ENCODE measurements at regions not wholly inside any gene's neighbourhood (a gene's known extent, or its start where the extent isn't known, plus 50 kb on each side); places are given as distances from the start of the nearest gene placed in this dataset.

- Histone ChIP-seq H3K36me3 (ENCODE audit: control insufficient read depth, low read length) (no peaks in the 10 kb centered on the region), H4K20me1 (ENCODE audit: control insufficient read depth, insufficient read depth, low read depth, low read length) (no peaks in the 10 kb centered on the region), H3K4me1 (ENCODE audit: control insufficient read depth, low read length) (no peaks in the 10 kb centered on the region), H3K27me3 (ENCODE audit: control insufficient read depth, low read length) (no peaks in the 10 kb centered on the region), H3K27ac (ENCODE audit: low read depth, low read length) (no peak overlapping the region), H3K4me3 (ENCODE audit: low read length) (no peak overlapping the region), H3K4me2 (ENCODE audit: low read length) (no peak overlapping the region), H3K9me3 (ENCODE audit: control insufficient read depth, insufficient read depth, low read length) (no peaks in the 10 kb centered on the region), H3F3A (ENCODE audit: control insufficient read depth, insufficient read depth) (no peaks in the 10 kb centered on the region), H3K9me2 (replicated peaks; ENCODE audit: control insufficient read depth, low read length) (no peaks in the 10 kb centered on the region), H3K79me2 (ENCODE audit: control insufficient read depth, low read length) (no peaks in the 10 kb centered on the region)
- TF ChIP-seq EZH2phosphoT487 (IDR thresholded peaks at IDR 0.05; ENCODE audit: borderline replicate concordance, low read length), result no peak
- no peak for TF ChIP-seq CTCF (IDR thresholded peaks at IDR 0.05; ENCODE audit: low read depth, low read length, poor library complexity, severe bottlenecking)
These were observed 624.4 kb upstream of the PCDH20 start for GRCh38 chr13:62040078-62040477.

DNA sequence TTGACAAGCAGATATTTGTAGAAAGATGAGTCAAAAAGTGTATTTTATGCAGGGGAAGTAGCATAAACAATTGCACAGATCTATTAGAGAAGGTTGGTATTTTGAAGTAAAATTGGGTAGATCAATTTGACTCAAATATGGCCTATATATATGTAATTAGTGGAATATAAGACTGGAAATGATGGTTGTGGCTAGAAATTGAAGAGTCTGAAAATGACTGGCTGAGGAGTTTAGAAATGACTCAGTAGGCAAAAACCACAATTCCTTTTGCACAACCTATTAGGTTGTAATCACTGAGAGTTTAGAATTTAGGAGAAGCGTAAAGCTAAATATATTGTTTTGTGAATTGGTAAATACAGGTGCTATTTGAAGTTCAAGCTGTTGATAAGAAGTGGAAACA lies 622.6 kb upstream of the PCDH20 start:
- Histone ChIP-seq H3K4me3 (ENCODE audit: low read length) (no peak overlapping the region), H3K27me3 (ENCODE audit: control insufficient read depth, low read length) (no peaks in the 10 kb centered on the region), H3K27ac (ENCODE audit: low read depth, low read length) (no peak overlapping the region), H3K4me2 (ENCODE audit: low read length) (no peak overlapping the region), H4K20me1 (ENCODE audit: control insufficient read depth, insufficient read depth, low read depth, low read length) (no peaks in the 10 kb centered on the region), H3K79me2 (ENCODE audit: control insufficient read depth, low read length) (no peaks in the 10 kb centered on the region), H3K9me2 (replicated peaks; ENCODE audit: control insufficient read depth, low read length) (no peaks in the 10 kb centered on the region), H3F3A (ENCODE audit: control insufficient read depth, insufficient read depth) (no peaks in the 10 kb centered on the region), H3K9me3 (ENCODE audit: control insufficient read depth, insufficient read depth, low read length) (no peaks in the 10 kb centered on the region), H3K4me1 (ENCODE audit: control insufficient read depth, low read length) (no peaks in the 10 kb centered on the region), H3K36me3 (ENCODE audit: control insufficient read depth, low read length) (no peaks in the 10 kb centered on the region)
- TF ChIP-seq EZH2phosphoT487 (IDR thresholded peaks at IDR 0.05; ENCODE audit: borderline replicate concordance, low read length), result no peak
- TF ChIP-seq CTCF (IDR thresholded peaks at IDR 0.05; ENCODE audit: low read depth, low read length, poor library complexity, severe bottlenecking), result no peak

DNA sequence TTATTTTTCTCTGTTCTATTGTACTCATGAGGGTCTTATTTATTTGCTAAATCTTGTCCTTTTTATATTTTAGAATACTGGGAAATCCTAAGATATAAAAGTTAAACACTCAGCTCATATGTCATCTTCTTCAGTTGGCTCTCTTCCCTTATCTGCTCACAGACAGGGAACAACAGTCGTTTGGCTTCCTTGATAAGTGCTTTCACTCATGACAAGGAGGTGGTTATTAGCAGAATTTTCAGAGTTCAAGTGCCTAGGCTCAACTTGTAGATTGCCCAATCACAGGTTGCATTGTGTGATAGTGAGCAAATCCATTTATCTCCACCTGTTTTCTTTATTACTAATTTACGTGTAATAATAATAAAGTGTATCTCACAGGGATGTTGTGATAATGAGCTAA lies 620.3 kb upstream of the PCDH20 start:
- Histone ChIP-seq H3K4me1 (ENCODE audit: control insufficient read depth, low read length) (no peaks in the 10 kb centered on the region), H3K79me2 (ENCODE audit: control insufficient read depth, low read length) (no peaks in the 10 kb centered on the region), H3K4me3 (ENCODE audit: low read length) (no peak overlapping the region), H3F3A (ENCODE audit: control insufficient read depth, insufficient read depth) (no peaks in the 10 kb centered on the region), H3K36me3 (ENCODE audit: control insufficient read depth, low read length) (no peaks in the 10 kb centered on the region), H3K9me3 (ENCODE audit: control insufficient read depth, insufficient read depth, low read length) (no peaks in the 10 kb centered on the region), H3K27me3 (ENCODE audit: control insufficient read depth, low read length) (no peaks in the 10 kb centered on the region), H3K27ac (ENCODE audit: low read depth, low read length) (no peak overlapping the region), H3K4me2 (ENCODE audit: low read length) (no peak overlapping the region), H3K9me2 (replicated peaks; ENCODE audit: control insufficient read depth, low read length) (no peaks in the 10 kb centered on the region), H4K20me1 (ENCODE audit: control insufficient read depth, insufficient read depth, low read depth, low read length) (no peaks in the 10 kb centered on the region)
- TF ChIP-seq CTCF (IDR thresholded peaks at IDR 0.05; ENCODE audit: low read depth, low read length, poor library complexity, severe bottlenecking) (no peak), EZH2phosphoT487 (IDR thresholded peaks at IDR 0.05; ENCODE audit: borderline replicate concordance, low read length) (no peak)

- H3K27me3 ChIP-seq (ENCODE audit: control insufficient read depth, low read length), result no peaks in the 10 kb centered on the region
- no peaks in the 10 kb centered on the region for H3K9me2 ChIP-seq (replicated peaks; ENCODE audit: control insufficient read depth, low read length)
- no peak overlapping the region for H3K4me3 ChIP-seq (ENCODE audit: low read length)
- no peaks in the 10 kb centered on the region for H4K20me1 ChIP-seq (ENCODE audit: control insufficient read depth, insufficient read depth, low read depth, low read length)
- no peaks in the 10 kb centered on the region for H3K36me3 ChIP-seq (ENCODE audit: control insufficient read depth, low read length)
- H3K27ac ChIP-seq (ENCODE audit: low read depth, low read length), result no peak overlapping the region
- H3K9me3 ChIP-seq (ENCODE audit: control insufficient read depth, insufficient read depth, low read length), result no peaks in the 10 kb centered on the region
- H3K4me2 ChIP-seq (ENCODE audit: low read length), result no peak overlapping the region
- no peaks in the 10 kb centered on the region for H3F3A ChIP-seq (ENCODE audit: control insufficient read depth, insufficient read depth)
- H3K79me2 ChIP-seq (ENCODE audit: control insufficient read depth, low read length), result no peaks in the 10 kb centered on the region
- no peaks in the 10 kb centered on the region for H3K4me1 ChIP-seq (ENCODE audit: control insufficient read depth, low read length)
- TF ChIP-seq EZH2phosphoT487 (IDR thresholded peaks at IDR 0.05; ENCODE audit: borderline replicate concordance, low read length), result no peak
- no peak for TF ChIP-seq CTCF (IDR thresholded peaks at IDR 0.05; ENCODE audit: low read depth, low read length, poor library complexity, severe bottlenecking)
These were observed 618.3 kb upstream of the PCDH20 start for GRCh38 chr13:62033934-62034333.
